ENCODE measurements at regions not wholly inside any gene's neighbourhood (a gene's known extent, or its start where the extent isn't known, plus 50 kb on each side); places are given as distances from the start of the nearest gene placed in this dataset.

- TF ChIP-seq POLR2A (IDR thresholded peaks at IDR 0.05; ENCODE audit: control extremely low read depth in 1 of 2, low read depth in 2 of 2, low read length in 2 of 2) (no peak), EZH2 (IDR thresholded peaks at IDR 0.05; ENCODE audit: low read depth, low read length, severe bottlenecking) (no peak), TCF12 (IDR thresholded peaks at IDR 0.05; ENCODE audit: low read depth, low read length) (no peak), CTCF (IDR thresholded peaks at IDR 0.05; ENCODE audit: control extremely low read depth in 1 of 3, insufficient read depth in 1 of 3, low read depth in 1 of 3, low read length in 3 of 3) (no peak), TAF1 (IDR thresholded peaks at IDR 0.05; ENCODE audit: low read depth, low read length) (no peak), RNF2 (IDR thresholded peaks at IDR 0.05; ENCODE audit: borderline replicate concordance, low read depth, low read length, missing control alignments, poor library complexity, severe bottlenecking) (no peak), HDAC6 (IDR thresholded peaks at IDR 0.05; ENCODE audit: low read depth, low read length) (no peak), MAFK (IDR thresholded peaks at IDR 0.05; ENCODE audit: low read depth, low read length) (no peak), ZNF274 (IDR thresholded peaks at IDR 0.05; ENCODE audit: borderline replicate concordance, extremely low read depth, low read length) (no peak), SP4 (IDR thresholded peaks at IDR 0.05; ENCODE audit: low read length) (no peak), FOSL1 (IDR thresholded peaks at IDR 0.05; ENCODE audit: insufficient read depth, low read depth, low read length) (no peak), NRF1 (IDR thresholded peaks at IDR 0.05; ENCODE audit: low read depth, low read length) (no peak), KDM1A (IDR thresholded peaks at IDR 0.05; ENCODE audit: borderline replicate concordance, low read length) (no peak), RFX5 (IDR thresholded peaks at IDR 0.05; ENCODE audit: borderline replicate concordance, low read depth, low read length) (no peak)
These were observed 1259.5 kb upstream of the PIK3C3 start for GRCh38 chr18:40695526-40695925.

Data from H1 (cell line).